Thyroid gland (tissue), 4 donors: ENCODE measurements at regions not wholly inside any gene's neighbourhood (a gene's known extent, or its start where the extent isn't known, plus 50 kb on each side); places are given as distances from the start of the nearest gene placed in this dataset.
"Not testable (repeated sequence)": the region's sequence is repeated elsewhere in the genome, so short reads cannot be mapped to it uniquely, and the experiment has no call there.

ENCODE experiments used
- DNase-seq, 2 donors: peaks; one replicate each; pipeline ENCODE4 v3.0.0-alpha.2; 2019
- H3K27ac ChIP-seq, 3 donors: fragments of 200-600 bp; sonication (generic); 1 replicate in 2 of 3; 2 replicates in 1 of 3; pipeline ENCODE4 v1.5.1; 2016 to 2019; ENCODE audit warnings: mild to moderate bottlenecking in 1 of 3, moderate library complexity in 1 of 3
- H3K27me3 ChIP-seq: fragments of 200-600 bp; sonication (generic); one replicate; pipeline ENCODE4 v1.5.1; 2019
- H3K36me3 ChIP-seq, 2 donors: fragments of 200-600 bp; sonication (generic); one replicate each; pipeline ENCODE4 v1.5.1; 2016 to 2019
- H3K4me1 ChIP-seq, 2 donors: fragments of 200-600 bp; sonication (generic); one replicate each; pipeline ENCODE4 v1.5.1; 2017 to 2019
- H3K4me3 ChIP-seq, 3 donors: fragments of 200-600 bp; sonication (generic); replicated peaks in 1 of 3; 1 replicate in 2 of 3; 2 replicates in 1 of 3; pipeline ENCODE4 v1.5.1; 2016; ENCODE audit warnings: mild to moderate bottlenecking in 1 of 3
- H3K9me3 ChIP-seq: fragments of 200-600 bp; sonication (generic); one replicate; pipeline ENCODE4 v1.5.1; 2017
- POLR2A ChIP-seq, 2 donors: fragments of 450-650 bp; IDR thresholded peaks; one replicate each; pipeline ENCODE4 v1.6.1; 2017; ENCODE audit warnings: antibody characterized with exemption in 2 of 2, mild to moderate bottlenecking in 2 of 2, moderate library complexity in 1 of 2
- WGBS, 2 donors: methylation state at CpG; one replicate each; pipeline ENCODE4 v1.1.5; 2017; 5-methylcytosine and 5-hydroxymethylcytosine counted together
- intact Hi-C: fragments of 100-400 bp; cut with DNase I; formaldehyde crosslinking; loops from one replicate; pipeline ENCODE4 v1.15.1; 2023
- TF ChIP-seq, protein P1 (sequence below), 6 experiments: fragments of 200-600 bp in 3 of 6; fragments of 450-650 bp in 3 of 6; sonication (generic) in 3 of 6; IDR thresholded peaks; one replicate each; pipeline ENCODE4 v1.5.1; 2016 to 2019; ENCODE audit warnings: antibody characterized with exemption in 6 of 6, mild to moderate bottlenecking in 2 of 6, inconsistent platforms in 1 of 6, moderate library complexity in 1 of 6

DNA sequence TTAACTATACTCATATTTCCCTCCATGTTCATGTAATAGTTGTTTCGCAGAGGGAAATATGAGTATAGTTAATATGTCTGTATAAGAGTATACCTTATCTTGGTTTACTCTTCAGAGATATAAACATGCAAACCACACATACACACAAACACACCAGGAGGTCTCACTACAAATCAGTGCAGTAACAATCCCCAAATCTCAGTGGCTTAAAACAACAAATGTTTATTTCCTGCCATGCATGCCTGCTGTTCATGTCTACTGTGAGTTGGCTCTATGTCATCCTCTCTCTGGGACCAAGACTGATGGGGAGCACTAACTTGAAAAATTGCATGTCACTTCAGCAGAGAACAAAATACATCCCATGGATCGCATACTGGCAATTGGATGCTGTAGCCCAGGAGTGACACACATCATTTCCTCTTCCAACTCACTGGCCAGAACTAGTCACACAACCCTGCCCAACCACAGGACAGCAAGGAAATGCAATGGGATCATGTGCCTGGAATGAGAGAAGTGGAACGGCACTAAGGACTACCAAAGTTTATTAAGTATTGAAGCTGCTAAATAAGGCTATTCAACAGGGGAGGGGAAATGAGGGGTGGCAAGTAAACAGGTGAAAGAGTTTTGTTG, 89.0 kb upstream of the DTNBP1 start:
- H3K4me1 ChIP-seq: no peaks in the 10 kb centered on the region
- no peak overlapping the region for H3K27ac ChIP-seq
- intact Hi-C loops: no loop called here
- TF ChIP-seq, protein P1, sequence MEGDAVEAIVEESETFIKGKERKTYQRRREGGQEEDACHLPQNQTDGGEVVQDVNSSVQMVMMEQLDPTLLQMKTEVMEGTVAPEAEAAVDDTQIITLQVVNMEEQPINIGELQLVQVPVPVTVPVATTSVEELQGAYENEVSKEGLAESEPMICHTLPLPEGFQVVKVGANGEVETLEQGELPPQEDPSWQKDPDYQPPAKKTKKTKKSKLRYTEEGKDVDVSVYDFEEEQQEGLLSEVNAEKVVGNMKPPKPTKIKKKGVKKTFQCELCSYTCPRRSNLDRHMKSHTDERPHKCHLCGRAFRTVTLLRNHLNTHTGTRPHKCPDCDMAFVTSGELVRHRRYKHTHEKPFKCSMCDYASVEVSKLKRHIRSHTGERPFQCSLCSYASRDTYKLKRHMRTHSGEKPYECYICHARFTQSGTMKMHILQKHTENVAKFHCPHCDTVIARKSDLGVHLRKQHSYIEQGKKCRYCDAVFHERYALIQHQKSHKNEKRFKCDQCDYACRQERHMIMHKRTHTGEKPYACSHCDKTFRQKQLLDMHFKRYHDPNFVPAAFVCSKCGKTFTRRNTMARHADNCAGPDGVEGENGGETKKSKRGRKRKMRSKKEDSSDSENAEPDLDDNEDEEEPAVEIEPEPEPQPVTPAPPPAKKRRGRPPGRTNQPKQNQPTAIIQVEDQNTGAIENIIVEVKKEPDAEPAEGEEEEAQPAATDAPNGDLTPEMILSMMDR (IDR thresholded peaks at IDR 0.05): no peak
- no peak for TF ChIP-seq POLR2A (IDR thresholded peaks at IDR 0.05)
- no peaks in the 10 kb centered on the region for H3K27me3 ChIP-seq
- H3K4me3 ChIP-seq: no peak overlapping the region
- WGBS, 2 donors: 46 to 71% methylated on average over 3 of the region's 3 CpGs
- no peaks in the 10 kb centered on the region for H3K9me3 ChIP-seq
- no peaks in the 10 kb centered on the region for H3K36me3 ChIP-seq
- no peak for DNase-seq

DNA sequence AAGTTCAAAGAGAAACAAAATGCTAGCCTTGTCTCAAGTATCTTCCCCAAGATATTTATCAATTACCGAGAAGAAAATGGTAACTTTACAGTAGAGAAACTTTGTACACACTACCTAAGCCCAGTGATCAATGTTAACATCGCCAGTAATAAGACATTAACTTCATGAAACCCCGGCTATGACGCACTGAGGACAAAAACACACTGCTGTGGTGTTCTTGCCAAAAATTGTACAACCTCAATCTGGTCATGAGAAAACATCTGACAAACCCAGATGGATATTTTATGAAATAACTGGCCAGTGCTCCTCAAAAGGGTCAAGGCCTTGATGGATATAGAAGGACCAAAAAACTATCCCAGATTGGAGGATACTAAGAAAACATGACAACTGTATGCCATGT, 85.5 kb upstream of the DTNBP1 start:
- H3K36me3 ChIP-seq: no peaks in the 10 kb centered on the region
- no peak for TF ChIP-seq POLR2A (IDR thresholded peaks at IDR 0.05)
- TF ChIP-seq, protein P1 (IDR thresholded peaks at IDR 0.05): no peak
- intact Hi-C loops: no loop called here
- no peak for DNase-seq
- no peak overlapping the region for H3K4me3 ChIP-seq
- H3K27ac ChIP-seq: no peak overlapping the region
- H3K27me3 ChIP-seq: no peaks in the 10 kb centered on the region
- WGBS, 2 donors: 95 to 96% methylated on average over 4 of the region's 4 CpGs
- H3K9me3 ChIP-seq: no peaks in the 10 kb centered on the region
- H3K4me1 ChIP-seq: no peaks in the 10 kb centered on the region

GRCh38 chr6:15747354-15747883, 84.6 kb upstream of the DTNBP1 start:
- Histone ChIP-seq H3K4me1 (no peaks in the 10 kb centered on the region), H3K27me3 (no peaks in the 10 kb centered on the region), H3K9me3 (no peaks in the 10 kb centered on the region), H3K4me3 (no peak overlapping the region), H3K27ac (no peak overlapping the region), H3K36me3 (no peaks in the 10 kb centered on the region)
- intact Hi-C loops: no loop called here
- DNase-seq: no peak
- 30 to 37% methylated on average over 2 of the region's 2 CpGs for WGBS, 2 donors
- TF ChIP-seq POLR2A (IDR thresholded peaks at IDR 0.05): no peak
- TF ChIP-seq, protein P1 (IDR thresholded peaks at IDR 0.05): no peak

- no peaks in the 10 kb centered on the region for H3K36me3 ChIP-seq
- TF ChIP-seq POLR2A (IDR thresholded peaks at IDR 0.05): no peak
- TF ChIP-seq, protein P1 (IDR thresholded peaks at IDR 0.05): no peak
- H3K4me1 ChIP-seq: no peaks in the 10 kb centered on the region
- DNase-seq: no peak
- H3K27ac ChIP-seq: no peak overlapping the region
- H3K4me3 ChIP-seq: no peak overlapping the region
- intact Hi-C loops: no loop called here
- H3K9me3 ChIP-seq: no peaks in the 10 kb centered on the region
- no peaks in the 10 kb centered on the region for H3K27me3 ChIP-seq
- 83 to 95% methylated on average over 3 of the region's 3 CpGs for WGBS, 2 donors
These were observed 83.0 kb upstream of the DTNBP1 start for GRCh38 chr6:15745781-15746180.

GRCh38 chr6:15744818-15745402, 82.1 kb upstream of the DTNBP1 start:
- WGBS, 2 donors: 72 to 82% methylated on average over 4 of the region's 4 CpGs
- DNase-seq: no peak
- intact Hi-C loops: no loop called here
- Histone ChIP-seq H3K27ac (no peak overlapping the region), H3K4me1 (no peaks in the 10 kb centered on the region), H3K9me3 (no peaks in the 10 kb centered on the region), H3K36me3 (no peaks in the 10 kb centered on the region), H3K27me3 (no peaks in the 10 kb centered on the region), H3K4me3 (no peak overlapping the region)
- TF ChIP-seq, protein P1 (IDR thresholded peaks at IDR 0.05): no peak
- no peak for TF ChIP-seq POLR2A (IDR thresholded peaks at IDR 0.05)

- H3K27me3 ChIP-seq, H3K27ac ChIP-seq, H3K4me1 ChIP-seq, H3K9me3 ChIP-seq, H3K36me3 ChIP-seq, DNase-seq, H3K4me3 ChIP-seq, intact Hi-C loops: not testable (repeated sequence)
- 78 to 81% methylated on average over 1 of the region's 1 CpG for WGBS, 2 donors
These were observed 79.2 kb upstream of the DTNBP1 start for GRCh38 chr6:15742013-15742412.
